Transverse colon (tissue), 4 donors: ENCODE measurements at regions not wholly inside any gene's neighbourhood (a gene's known extent, or its start where the extent isn't known, plus 50 kb on each side); places are given as distances from the start of the nearest gene placed in this dataset.

Experiments
- DNase-seq: peaks from one replicate; pipeline ENCODE4 v3.0.0-alpha.2; 2019
- H3K27ac ChIP-seq, 4 donors: fragments of 200-600 bp; sonication (generic); 2 replicates each; pipeline ENCODE4 v1.5.1; 2016 to 2018; ENCODE audit warnings: inconsistent platforms in 4 of 4
- H3K27me3 ChIP-seq: fragments of 200-600 bp; sonication (generic); 2 replicates; pipeline ENCODE4 v1.5.1; 2017; ENCODE audit warnings: inconsistent platforms
- H3K36me3 ChIP-seq, 4 donors: fragments of 200-600 bp; sonication (generic); 2 replicates each; pipeline ENCODE4 v1.5.1; 2017 to 2019; ENCODE audit warnings: inconsistent platforms in 4 of 4
- H3K4me1 ChIP-seq, 4 donors: fragments of 200-600 bp; sonication (generic); 2 replicates each; pipeline ENCODE4 v1.5.1; 2017 to 2020; ENCODE audit warnings: inconsistent platforms in 4 of 4
- H3K4me3 ChIP-seq, 4 donors: fragments of 200-600 bp; sonication (generic); 1 replicate in 1 of 4; 2 replicates in 3 of 4; pipeline versions ENCODE4 v1.5.1 to v1.6.1; 2017 to 2019; ENCODE audit warnings: inconsistent platforms in 4 of 4
- H3K9me3 ChIP-seq, 2 donors: fragments of 200-600 bp; sonication (generic); 2 replicates each; pipeline ENCODE4 v1.5.1; 2017 to 2019; ENCODE audit warnings: inconsistent platforms in 2 of 2
- EP300 ChIP-seq: sonication (generic); formaldehyde crosslinking; IDR thresholded peaks from one replicate; pipeline ENCODE4 v1.6.1; 2017; ENCODE audit warnings: antibody characterized with exemption, low read depth
- POLR2A ChIP-seq: fragments of 450-650 bp; IDR thresholded peaks from one replicate; pipeline ENCODE4 v1.6.1; 2016; ENCODE audit warnings: antibody characterized with exemption, mild to moderate bottlenecking, moderate library complexity
- POLR2AphosphoS5 ChIP-seq, 3 donors: sonication (generic); formaldehyde crosslinking; IDR thresholded peaks; one replicate each; pipeline ENCODE4 v1.6.1; 2016; ENCODE audit warnings: antibody characterized with exemption in 3 of 3
- WGBS, 2 donors: methylation state at CpG; one replicate each; pipeline ENCODE4 v1.1.5; 2018; ENCODE audit warnings: low coverage in 1 of 2; 5-methylcytosine and 5-hydroxymethylcytosine counted together
- in situ Hi-C, 4 donors: fragments of 200-750 bp; cut with MboI; loops; one replicate each; pipeline versions ENCODE4 v1.15.0 to v1.15.1; 2017; ENCODE audit warnings: low sequenced_read_pairs in 3 of 4, low pct_ligation_motif_present in 1 of 4, low pct_unique_long_range_greater_than_20kb in 1 of 4
- intact Hi-C: fragments of 100-400 bp; cut with DNase I; formaldehyde crosslinking; loops from one replicate; pipeline ENCODE4 v1.15.1; 2023; ENCODE audit warnings: low total_unique reads
- TF ChIP-seq, protein P1 (sequence below), 5 experiments: fragments of 200-600 bp in 3 of 5; fragments of 450-650 bp in 2 of 5; sonication (generic) in 3 of 5; IDR thresholded peaks; 1 replicate in 2 of 5; 2 replicates in 3 of 5; pipeline ENCODE4 v1.5.1; 2016 to 2017; ENCODE audit warnings: antibody characterized with exemption in 5 of 5, inconsistent platforms in 3 of 5, mild to moderate bottlenecking in 2 of 5, moderate library complexity in 1 of 5

DNA sequence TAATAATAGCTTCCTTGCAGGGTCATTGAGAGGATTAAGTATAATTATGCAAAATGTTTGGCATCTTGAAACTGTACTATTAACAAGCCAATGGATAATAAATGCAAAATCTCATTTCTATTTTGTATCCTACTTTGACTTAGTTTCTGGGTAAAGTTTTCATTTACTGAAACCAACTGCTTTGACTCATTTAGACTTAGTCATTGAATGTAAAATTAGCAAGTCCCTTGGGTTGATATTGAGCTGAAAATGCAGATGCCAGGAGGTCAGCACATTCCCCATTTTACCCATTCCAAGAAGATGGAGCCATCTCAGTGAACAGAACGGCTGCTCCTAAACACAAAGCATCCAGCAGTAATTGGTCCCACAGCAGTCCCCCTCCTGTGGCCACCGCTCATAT lies 74.7 kb upstream of the GATB start:
- H3K4me1 ChIP-seq, result no peaks in the 10 kb centered on the region
- H3K27me3 ChIP-seq, result no peaks in the 10 kb centered on the region
- no peaks in the 10 kb centered on the region for H3K36me3 ChIP-seq
- in situ Hi-C loops (no loop called here), intact Hi-C loops (no loop called here)
- no peak for DNase-seq
- TF ChIP-seq, protein P1, sequence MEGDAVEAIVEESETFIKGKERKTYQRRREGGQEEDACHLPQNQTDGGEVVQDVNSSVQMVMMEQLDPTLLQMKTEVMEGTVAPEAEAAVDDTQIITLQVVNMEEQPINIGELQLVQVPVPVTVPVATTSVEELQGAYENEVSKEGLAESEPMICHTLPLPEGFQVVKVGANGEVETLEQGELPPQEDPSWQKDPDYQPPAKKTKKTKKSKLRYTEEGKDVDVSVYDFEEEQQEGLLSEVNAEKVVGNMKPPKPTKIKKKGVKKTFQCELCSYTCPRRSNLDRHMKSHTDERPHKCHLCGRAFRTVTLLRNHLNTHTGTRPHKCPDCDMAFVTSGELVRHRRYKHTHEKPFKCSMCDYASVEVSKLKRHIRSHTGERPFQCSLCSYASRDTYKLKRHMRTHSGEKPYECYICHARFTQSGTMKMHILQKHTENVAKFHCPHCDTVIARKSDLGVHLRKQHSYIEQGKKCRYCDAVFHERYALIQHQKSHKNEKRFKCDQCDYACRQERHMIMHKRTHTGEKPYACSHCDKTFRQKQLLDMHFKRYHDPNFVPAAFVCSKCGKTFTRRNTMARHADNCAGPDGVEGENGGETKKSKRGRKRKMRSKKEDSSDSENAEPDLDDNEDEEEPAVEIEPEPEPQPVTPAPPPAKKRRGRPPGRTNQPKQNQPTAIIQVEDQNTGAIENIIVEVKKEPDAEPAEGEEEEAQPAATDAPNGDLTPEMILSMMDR (IDR thresholded peaks at IDR 0.05), result no peak
- TF ChIP-seq POLR2A, result no peak
- no peak for TF ChIP-seq EP300
- TF ChIP-seq POLR2AphosphoS5 (IDR thresholded peaks at IDR 0.05), result no peak
- H3K27ac ChIP-seq, result no peak overlapping the region
- no peaks in the 10 kb centered on the region for H3K9me3 ChIP-seq
- WGBS, 2 donors, result 83% methylated on average over 2 of the region's 2 CpGs; no CpG with 5 or more reads in 1 of the 2 donors
- no peak overlapping the region for H3K4me3 ChIP-seq

DNA sequence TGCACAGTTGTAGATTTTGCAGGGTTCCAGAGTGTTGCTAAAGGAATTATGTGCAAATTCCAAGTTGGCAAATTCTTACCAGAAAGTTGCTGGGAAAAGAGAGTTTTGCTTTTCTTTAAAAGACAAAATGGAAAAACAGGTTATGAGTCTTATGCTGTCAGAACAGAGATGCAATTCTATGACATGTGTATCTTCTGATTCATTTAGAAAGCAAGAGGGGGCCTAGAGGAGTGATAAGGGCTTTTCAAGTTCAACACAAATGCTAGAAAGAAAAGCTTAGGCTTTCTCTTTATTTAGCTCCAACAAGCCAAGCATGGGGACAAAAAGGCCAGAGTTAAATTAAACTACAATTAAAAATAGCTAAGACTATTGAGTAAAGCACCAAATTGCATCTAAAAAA lies 72.4 kb upstream of the GATB start:
- intact Hi-C loops, result no loop called here
- in situ Hi-C loops, result no loop called here
- TF ChIP-seq, protein P1 (IDR thresholded peaks at IDR 0.05), result no peak
- TF ChIP-seq EP300 (no peak), POLR2A (no peak), POLR2AphosphoS5 (IDR thresholded peaks at IDR 0.05) (no peak)
- no peaks in the 10 kb centered on the region for H3K4me1 ChIP-seq
- no peak overlapping the region for H3K27ac ChIP-seq
- H3K36me3 ChIP-seq, result no peaks in the 10 kb centered on the region
- H3K4me3 ChIP-seq, result no peak overlapping the region
- no peaks in the 10 kb centered on the region for H3K9me3 ChIP-seq
- no peaks in the 10 kb centered on the region for H3K27me3 ChIP-seq
- no peak for DNase-seq

DNA sequence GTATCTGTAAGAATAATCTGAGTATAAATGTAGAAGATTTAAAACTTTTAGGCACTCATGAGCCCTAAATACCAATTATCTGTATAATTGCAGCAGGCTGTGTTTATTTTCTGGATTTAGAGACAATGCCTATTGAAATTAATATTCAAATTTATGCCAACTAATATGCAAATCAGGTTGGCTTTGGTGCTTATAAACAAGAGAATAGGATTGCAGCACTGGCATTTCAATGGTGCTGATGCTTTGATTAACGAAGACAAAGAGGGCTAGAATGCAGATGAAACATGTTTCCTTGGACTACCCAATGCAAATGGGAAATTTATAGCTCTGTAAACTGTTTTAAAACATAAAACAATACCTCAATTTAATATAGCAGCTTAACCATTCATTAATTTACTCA lies 70.7 kb upstream of the GATB start:
- Histone ChIP-seq H3K4me3 (no peak overlapping the region), H3K27me3 (no peaks in the 10 kb centered on the region), H3K36me3 (no peaks in the 10 kb centered on the region), H3K9me3 (no peaks in the 10 kb centered on the region), H3K4me1 (no peaks in the 10 kb centered on the region), H3K27ac (no peak overlapping the region)
- TF ChIP-seq EP300 (no peak), POLR2A (no peak), POLR2AphosphoS5 (IDR thresholded peaks at IDR 0.05) (no peak)
- TF ChIP-seq, protein P1 (IDR thresholded peaks at IDR 0.05), result no peak
- intact Hi-C loops, result no loop called here
- in situ Hi-C loops, result no loop called here
- 81 to 83% methylated on average over 1 of the region's 1 CpG for WGBS, 2 donors
- no peak for DNase-seq

DNA sequence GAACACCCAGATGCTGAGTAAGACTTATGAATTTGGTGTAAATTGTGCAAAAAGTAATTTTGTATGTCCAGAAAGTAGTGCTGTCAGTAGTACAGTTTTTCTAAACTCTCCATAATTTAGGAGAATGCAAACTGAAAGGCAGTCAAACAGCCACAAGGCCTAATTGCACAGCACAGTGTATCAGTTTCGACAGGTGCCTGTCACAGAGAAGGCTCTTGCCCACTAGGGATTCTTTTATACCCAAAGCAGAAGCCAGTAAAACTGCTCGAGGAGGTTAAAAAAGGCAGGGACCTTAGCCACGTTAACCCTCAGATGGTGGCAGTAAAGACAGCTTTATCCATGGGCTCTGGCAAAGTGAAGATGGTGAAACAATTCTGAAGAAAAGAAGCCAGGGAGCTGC lies 69.4 kb upstream of the GATB start:
- H3K4me1 ChIP-seq, result no peaks in the 10 kb centered on the region
- 93% methylated on average over 3 of the region's 3 CpGs; no CpG with 5 or more reads in 1 of the 2 donors for WGBS, 2 donors
- H3K9me3 ChIP-seq, result no peaks in the 10 kb centered on the region
- no peak overlapping the region for H3K27ac ChIP-seq
- H3K36me3 ChIP-seq, result no peaks in the 10 kb centered on the region
- in situ Hi-C loops, result no loop called here
- no peak overlapping the region for H3K4me3 ChIP-seq
- no peaks in the 10 kb centered on the region for H3K27me3 ChIP-seq
- intact Hi-C loops, result no loop called here
- no peak for TF ChIP-seq POLR2A
- TF ChIP-seq, protein P1 (IDR thresholded peaks at IDR 0.05), result no peak
- TF ChIP-seq POLR2AphosphoS5 (IDR thresholded peaks at IDR 0.05), result no peak
- no peak for TF ChIP-seq EP300
- DNase-seq, result no peak
